ENCODE measurements at regions not wholly inside any gene's neighbourhood (a gene's known extent, or its start where the extent isn't known, plus 50 kb on each side); places are given as distances from the start of the nearest gene placed in this dataset.

- no peak overlapping the region for H3K4me2 ChIP-seq (replicated peaks; ENCODE audit: extremely low read depth, low read length, poor library complexity, severe bottlenecking)
- H3K36me3 ChIP-seq (replicated peaks in 1 of 2; ENCODE audit: control insufficient read depth in 1 of 2, insufficient read depth in 2 of 2, low read length in 2 of 2), result no peaks in the 10 kb centered on the region
- no peaks in the 10 kb centered on the region for H3K4me1 ChIP-seq (ENCODE audit: control insufficient read depth in 1 of 2, insufficient read depth in 2 of 2, low read length in 2 of 2)
- Mint-ChIP-seq H3K9me3 (peaks cover 3 to 14% (median 10%) of the 10 kb centered on the region in 7 donors), H3K27me3 (ENCODE audit: low read depth in 3 of 3) (no peaks in the 10 kb centered on the region), H3K4me3 (no peak overlapping the region), H3K27ac (no peak overlapping the region), H3K36me3 (no peaks in the 10 kb centered on the region), H3K4me1 (no peaks in the 10 kb centered on the region)
- intact Hi-C loops (cut with micrococcal nuclease), result no loop called here
- H3K4me3 ChIP-seq (replicated peaks in 1 of 3; ENCODE audit: low read depth in 2 of 3, low read length in 3 of 3), result no peak overlapping the region
- DNase-seq, result no peak
- no peak overlapping the region for H2AFZ ChIP-seq (ENCODE audit: insufficient read depth, low read depth, low read length, poor library complexity, severe bottlenecking)
- peaks cover 9% of the 10 kb centered on the region in 2 donors for H3K9me3 ChIP-seq (replicated peaks in 1 of 2; ENCODE audit: control insufficient read depth in 1 of 2, insufficient read depth in 1 of 2, low read length in 2 of 2)
- H3K9ac ChIP-seq (ENCODE audit: insufficient read depth, low read length, poor library complexity, severe bottlenecking), result no peak overlapping the region
- no peak overlapping the region for H3K27ac ChIP-seq (ENCODE audit: low read depth in 1 of 2, low read length in 2 of 2)
- H3K79me2 ChIP-seq (ENCODE audit: insufficient read depth, low read length), result no peaks in the 10 kb centered on the region
- no peak for TF ChIP-seq CTCF (IDR thresholded peaks at IDR 0.05)
- no peaks in the 10 kb centered on the region for H4K20me1 ChIP-seq (ENCODE audit: insufficient read depth, low read length)
- 100% methylated on average over 4 of the region's 4 CpGs for WGBS (ENCODE audit: insufficient coverage)
- no peaks in the 10 kb centered on the region for H3K27me3 ChIP-seq (ENCODE audit: control insufficient read depth in 2 of 2, insufficient read depth in 2 of 2, low read length in 2 of 2)
These were observed 433.2 kb downstream of the HINT1 start for GRCh38 chr5:130731839-130732238.

DNA sequence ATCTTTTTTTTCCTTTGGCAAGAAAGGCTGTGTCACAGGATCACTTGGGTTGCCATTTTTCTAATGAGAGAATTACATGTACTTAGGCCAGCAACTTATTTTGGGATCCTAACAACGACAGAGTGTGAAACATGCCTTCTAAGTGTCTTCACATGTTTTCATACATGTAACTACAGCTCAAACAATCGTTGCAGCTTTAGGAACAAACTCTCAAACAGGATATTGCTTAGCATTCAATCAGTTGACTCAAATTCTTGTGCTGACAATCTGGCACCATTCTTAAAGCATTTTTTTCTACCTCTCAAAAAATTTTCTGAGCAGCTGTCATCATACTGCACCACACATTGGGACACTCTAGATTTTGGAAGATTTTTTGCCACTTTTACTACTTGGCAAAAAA lies 435.5 kb downstream of the HINT1 start:
- Histone ChIP-seq H3K4me1 (ENCODE audit: control insufficient read depth in 1 of 2, insufficient read depth in 2 of 2, low read length in 2 of 2) (no peaks in the 10 kb centered on the region), H3K27ac (ENCODE audit: low read depth in 1 of 2, low read length in 2 of 2) (no peak overlapping the region), H3K4me2 (replicated peaks; ENCODE audit: extremely low read depth, low read length, poor library complexity, severe bottlenecking) (no peak overlapping the region), H3K36me3 (replicated peaks in 1 of 2; ENCODE audit: control insufficient read depth in 1 of 2, insufficient read depth in 2 of 2, low read length in 2 of 2) (no peaks in the 10 kb centered on the region), H3K9ac (ENCODE audit: insufficient read depth, low read length, poor library complexity, severe bottlenecking) (no peak overlapping the region), H4K20me1 (ENCODE audit: insufficient read depth, low read length) (no peaks in the 10 kb centered on the region), H3K27me3 (ENCODE audit: control insufficient read depth in 2 of 2, insufficient read depth in 2 of 2, low read length in 2 of 2) (no peaks in the 10 kb centered on the region), H3K79me2 (ENCODE audit: insufficient read depth, low read length) (no peaks in the 10 kb centered on the region), H2AFZ (ENCODE audit: insufficient read depth, low read depth, low read length, poor library complexity, severe bottlenecking) (no peak overlapping the region), H3K4me3 (replicated peaks in 1 of 3; ENCODE audit: low read depth in 2 of 3, low read length in 3 of 3) (no peak overlapping the region), H3K9me3 (replicated peaks in 1 of 2; ENCODE audit: control insufficient read depth in 1 of 2, insufficient read depth in 1 of 2, low read length in 2 of 2) (peaks cover 9% of the 10 kb centered on the region in 2 donors)
- TF ChIP-seq CTCF (IDR thresholded peaks at IDR 0.05), result no peak
- Mint-ChIP-seq H3K36me3 (no peaks in the 10 kb centered on the region), H3K9me3 (peaks cover 3 to 14% (median 10%) of the 10 kb centered on the region in 7 donors), H3K4me1 (no peaks in the 10 kb centered on the region), H3K27ac (no peak overlapping the region), H3K27me3 (ENCODE audit: low read depth in 3 of 3) (no peaks in the 10 kb centered on the region), H3K4me3 (no peak overlapping the region)
- 70% methylated on average over 2 of the region's 2 CpGs for WGBS (ENCODE audit: insufficient coverage)
- intact Hi-C loops (cut with micrococcal nuclease), result no loop called here
- DNase-seq, result no peak
